Left lung (tissue), 4 donors: ENCODE measurements at regions not wholly inside any gene's neighbourhood (a gene's known extent, or its start where the extent isn't known, plus 50 kb on each side); places are given as distances from the start of the nearest gene placed in this dataset.

ENCODE experiments used
- ATAC-seq: fragments of 200-7000 bp; cut with Tn5 transposase; one replicate; pipeline ENCODE4 v1.9.1; 2020; ENCODE audit warnings: moderate library complexity
- DNase-seq, 4 donors: peaks; one replicate each; pipeline ENCODE4 v3.0.0-alpha.2; 2013 to 2020
- H3K27ac ChIP-seq, 2 donors: fragments of 200-600 bp; sonication (generic) in 1 of 2; one replicate each; pipeline versions ENCODE4 v1.5.0 to v1.8.0; 2020 to 2021
- H3K27me3 ChIP-seq, 2 donors: fragments of 200-600 bp; sonication (generic) in 1 of 2; one replicate each; pipeline versions ENCODE4 v1.5.0 to v1.8.0; 2020 to 2021
- H3K36me3 ChIP-seq, 2 donors: fragments of 200-600 bp; sonication (generic) in 1 of 2; one replicate each; pipeline versions ENCODE4 v1.5.0 to v1.8.0; 2020 to 2021
- H3K4me1 ChIP-seq, 2 donors: fragments of 200-600 bp; one replicate each; pipeline ENCODE4 v1.8.0; 2021
- H3K4me3 ChIP-seq, 2 donors: fragments of 200-600 bp; sonication (generic) in 1 of 2; one replicate each; pipeline versions ENCODE4 v1.5.0 to v1.8.0; 2020 to 2021; ENCODE audit warnings: mild to moderate bottlenecking in 1 of 2
- H3K9me3 ChIP-seq, 2 donors: fragments of 200-600 bp; sonication (generic) in 1 of 2; one replicate each; pipeline versions ENCODE4 v1.5.0 to v1.8.0; 2020 to 2021
- CTCF ChIP-seq, 2 donors: fragments of 200-600 bp; sonication (generic) in 1 of 2; IDR thresholded peaks; one replicate each; pipeline versions ENCODE4 v1.5.0 to v1.8.0; 2021; ENCODE audit warnings: antibody characterized with exemption in 2 of 2
- intact Hi-C, 2 donors: fragments of 100-400 bp; cut with DNase I; formaldehyde crosslinking; loops; one replicate each; pipeline versions ENCODE4 v1.11.2 to v1.14.2; 2022
- donor health status: DM: no; HTN: yes; CAD: no.
- donor health status: DM: no; HTN: no; CAD: no.

- TF ChIP-seq CTCF (IDR thresholded peaks at IDR 0.05) = peak in 1 of 2 donors; percentile 15
- Histone ChIP-seq H3K9me3 (no peaks in the 10 kb centered on the region), H3K36me3 (no peaks in the 10 kb centered on the region), H3K27ac (no peak overlapping the region), H3K27me3 (peaks cover 0 to 11% of the 10 kb centered on the region in 2 donors), H3K4me3 (no peak overlapping the region), H3K4me1 (no peaks in the 10 kb centered on the region)
- no peak for DNase-seq
- ATAC-seq = no peak
- intact Hi-C loops = no loop called here
These were observed 281.0 kb downstream of the CBLN1 start for GRCh38 chr16:49000594-49000993.

DNA sequence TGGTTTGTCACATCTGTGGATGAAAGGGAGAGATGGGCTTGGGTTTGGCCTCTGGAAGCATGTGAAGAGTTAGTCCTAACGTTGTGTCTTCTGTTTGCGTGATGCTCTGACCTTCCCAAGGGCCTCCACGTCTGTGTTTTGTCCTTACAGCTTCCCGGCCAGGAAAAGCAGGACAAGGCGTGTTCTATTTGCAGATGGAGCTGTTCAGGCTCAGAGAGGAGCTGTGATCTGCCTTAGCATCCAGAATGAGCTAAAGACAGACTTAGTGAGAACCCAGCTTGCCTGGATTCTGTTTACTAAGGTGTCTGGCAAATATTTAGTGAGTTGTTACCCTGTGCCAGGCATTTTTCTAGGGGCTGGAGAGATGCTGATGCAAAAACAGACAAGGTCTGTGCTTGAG lies 282.1 kb downstream of the CBLN1 start:
- no peak for TF ChIP-seq CTCF (IDR thresholded peaks at IDR 0.05)
- H3K36me3 ChIP-seq = no peaks in the 10 kb centered on the region
- no peaks in the 10 kb centered on the region for H3K9me3 ChIP-seq
- H3K27ac ChIP-seq = no peak overlapping the region
- intact Hi-C loops = no loop called here
- H3K4me1 ChIP-seq = no peaks in the 10 kb centered on the region
- no peak for ATAC-seq
- H3K4me3 ChIP-seq = no peak overlapping the region
- H3K27me3 ChIP-seq = peaks cover 0 to 11% of the 10 kb centered on the region in 2 donors
- DNase-seq = no peak

DNA sequence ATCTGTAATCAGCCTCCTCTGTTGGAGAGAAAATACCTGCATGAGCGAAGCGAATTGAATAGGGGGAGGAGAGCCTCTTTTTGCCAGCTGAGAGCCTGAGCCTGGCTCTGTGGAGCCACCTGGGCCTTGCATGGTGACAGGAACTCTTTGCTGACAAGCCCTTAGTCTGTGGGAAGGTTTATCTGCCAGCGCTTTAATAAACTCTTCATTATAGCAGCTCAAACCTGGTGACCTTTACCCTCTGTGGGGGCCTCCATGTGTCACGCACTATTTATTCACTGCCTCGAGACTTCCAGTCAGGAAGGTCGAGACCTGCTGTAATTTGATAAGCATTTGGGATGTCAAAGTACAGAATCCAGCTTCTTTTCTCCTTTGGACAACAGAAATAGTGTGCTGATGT lies 282.6 kb downstream of the CBLN1 start:
- no peak for TF ChIP-seq CTCF (IDR thresholded peaks at IDR 0.05)
- ATAC-seq (no peak), DNase-seq (no peak)
- Histone ChIP-seq H3K4me3 (no peak overlapping the region), H3K9me3 (no peaks in the 10 kb centered on the region), H3K4me1 (no peaks in the 10 kb centered on the region), H3K27ac (no peak overlapping the region), H3K27me3 (peaks cover 0 to 11% of the 10 kb centered on the region in 2 donors), H3K36me3 (no peaks in the 10 kb centered on the region)
- intact Hi-C loops = no loop called here

- H3K4me1 ChIP-seq = no peaks in the 10 kb centered on the region
- no peak for TF ChIP-seq CTCF (IDR thresholded peaks at IDR 0.05)
- no peaks in the 10 kb centered on the region for H3K9me3 ChIP-seq
- intact Hi-C loops = no loop called here
- no peak for ATAC-seq
- H3K27ac ChIP-seq = no peak overlapping the region
- H3K27me3 ChIP-seq = peaks cover 0 to 5% of the 10 kb centered on the region in 2 donors
- no peaks in the 10 kb centered on the region for H3K36me3 ChIP-seq
- no peak for DNase-seq
- no peak overlapping the region for H3K4me3 ChIP-seq
These were observed 283.7 kb downstream of the CBLN1 start for GRCh38 chr16:48997946-48998345.

GRCh38 chr16:48997081-48997615 lies 284.5 kb downstream of the CBLN1 start:
- no peak overlapping the region for H3K4me3 ChIP-seq
- no peak for ATAC-seq
- H3K36me3 ChIP-seq = no peaks in the 10 kb centered on the region
- intact Hi-C loops = no loop called here
- no peak for TF ChIP-seq CTCF (IDR thresholded peaks at IDR 0.05)
- H3K4me1 ChIP-seq = no peaks in the 10 kb centered on the region
- peaks cover 0 to 5% of the 10 kb centered on the region in 2 donors for H3K27me3 ChIP-seq
- peaks cover 0 to 2% of the 10 kb centered on the region in 2 donors for H3K9me3 ChIP-seq
- H3K27ac ChIP-seq = no peak overlapping the region
- DNase-seq = no peak
